GM21515 (cell line): ENCODE measurements at regions not wholly inside any gene's neighbourhood (a gene's known extent, or its start where the extent isn't known, plus 50 kb on each side); places are given as distances from the start of the nearest gene placed in this dataset.

Source experiments
- ATAC-seq: cut with Tn5 transposase; IDR thresholded peaks from one replicate; pipeline ENCODE4 v1.9.1; 2021; ENCODE audit not compliant: unreplicated experiment

DNA sequence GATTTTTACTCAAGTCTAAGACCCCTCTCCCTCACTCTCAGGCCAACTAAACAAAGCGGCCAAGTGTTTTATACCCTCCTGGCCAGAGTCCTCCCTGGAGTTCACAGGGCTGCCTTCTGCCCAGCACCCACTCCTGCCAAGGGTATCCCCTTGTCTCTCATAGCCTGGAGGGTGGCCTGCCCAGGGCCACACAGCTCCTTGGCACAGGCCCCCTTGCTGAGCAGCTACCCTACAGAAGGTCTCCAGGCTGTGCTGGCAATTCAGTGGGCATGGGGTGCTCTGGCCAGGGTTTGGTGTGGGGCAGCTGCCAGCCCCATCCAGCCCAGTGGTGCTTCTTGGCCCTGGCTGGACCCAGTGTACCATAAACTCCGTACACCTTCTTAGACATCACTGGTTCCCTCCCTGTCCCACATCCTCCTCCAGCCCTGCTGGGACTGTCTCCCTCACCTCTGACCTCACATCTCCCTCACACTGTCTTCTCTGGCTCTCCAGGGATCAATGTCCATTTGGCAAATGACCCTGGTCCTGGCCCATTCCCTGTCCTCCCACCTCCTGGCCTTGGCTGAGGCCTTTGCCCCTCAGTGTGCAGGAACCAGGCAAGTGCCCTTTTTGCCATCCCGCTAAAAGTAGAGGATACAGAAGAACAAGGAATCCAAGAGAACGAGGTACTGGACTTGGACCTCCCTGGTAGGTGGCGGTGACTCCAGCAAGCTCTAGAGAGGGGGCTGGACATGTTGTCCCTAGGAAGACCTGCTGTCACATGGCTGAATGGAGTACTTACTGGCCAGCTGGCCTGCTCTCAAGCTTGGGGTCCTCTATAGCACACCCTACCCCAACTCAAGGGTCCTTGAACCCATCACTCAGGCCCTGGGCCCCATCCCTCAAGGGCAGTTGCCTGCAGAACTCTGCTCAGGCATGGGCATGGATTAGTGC, 50.0 kb upstream of the TRPM1 start:
- no peak for ATAC-seq

DNA sequence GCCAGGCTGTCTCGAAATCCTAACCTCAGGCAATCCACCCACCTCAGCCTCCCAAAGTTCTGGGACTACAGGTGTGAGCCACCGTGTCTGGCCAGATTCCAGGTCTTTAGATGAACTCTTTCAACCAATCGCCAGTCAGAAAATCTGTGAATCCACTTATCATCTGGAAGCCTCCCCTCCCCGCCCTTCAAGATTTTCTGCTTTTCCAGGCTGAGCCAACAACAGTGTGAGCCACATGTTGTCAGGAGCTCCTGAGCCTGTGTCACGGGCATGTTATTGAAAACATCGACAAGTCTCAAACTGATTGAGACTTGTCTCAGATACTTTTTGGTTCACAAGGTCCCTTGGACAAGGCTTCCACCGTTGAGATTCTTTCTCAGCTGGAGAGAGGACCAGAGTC, 52.0 kb upstream of the TRPM1 start:
- ATAC-seq: no peak

DNA sequence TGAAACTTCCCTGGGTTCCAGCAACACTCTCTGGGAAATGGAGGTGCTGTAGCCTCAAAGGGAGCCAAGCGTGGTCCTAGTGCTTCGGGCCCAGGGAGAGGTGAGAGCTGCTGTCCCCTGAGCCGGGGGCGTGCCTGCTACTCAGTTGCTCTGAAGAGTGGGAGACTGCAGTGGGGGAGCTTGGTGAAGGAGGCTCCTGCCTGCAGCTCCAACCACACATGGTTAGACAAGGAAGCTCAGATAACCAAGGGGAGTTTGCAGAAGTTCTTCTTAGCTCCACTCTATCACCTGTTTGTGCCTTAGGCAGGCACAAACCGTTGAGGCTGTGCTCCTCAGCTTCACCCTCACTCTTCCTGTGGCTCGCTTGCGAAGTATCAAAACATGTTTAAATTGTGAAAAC, 53.6 kb upstream of the TRPM1 start:
- ATAC-seq: no peak

DNA sequence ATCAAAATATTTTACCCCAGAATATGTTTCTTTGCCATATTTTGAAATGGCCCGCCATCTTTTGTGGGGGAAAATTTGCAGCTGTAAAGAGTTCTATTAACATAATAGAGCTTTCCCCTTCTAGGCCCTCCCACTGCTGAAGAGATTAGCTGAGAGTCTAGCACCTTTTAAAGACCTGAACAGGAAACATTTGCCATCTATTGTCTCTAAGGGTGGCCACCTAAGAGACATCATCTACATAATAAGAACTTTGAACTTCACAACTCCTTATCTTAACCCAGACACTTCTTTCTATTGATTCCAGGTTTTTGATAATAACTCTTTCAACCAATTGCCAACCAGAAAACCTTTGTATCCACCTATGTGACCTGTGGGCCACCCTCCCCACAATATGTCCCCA, 54.7 kb upstream of the TRPM1 start:
- ATAC-seq: no peak

DNA sequence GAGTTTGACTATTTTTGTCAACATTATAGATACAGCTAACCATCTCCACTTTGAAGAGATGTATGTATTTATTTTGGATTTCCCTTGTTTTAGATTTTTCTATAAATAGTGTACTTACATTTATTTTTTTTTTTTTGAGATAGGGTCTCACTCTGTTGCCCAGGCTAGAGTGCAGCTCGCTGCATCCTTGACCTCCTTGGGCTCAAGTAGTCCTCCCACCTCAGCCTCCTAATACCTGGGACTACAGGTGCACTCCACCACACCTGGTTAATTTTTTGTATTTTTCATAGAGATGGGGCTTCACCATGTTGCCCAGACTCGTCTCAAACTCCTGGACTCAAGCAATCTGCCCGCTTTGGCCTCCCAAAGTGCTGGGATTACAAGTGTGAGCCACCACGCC, 55.3 kb upstream of the TRPM1 start:
- ATAC-seq: no peak

DNA sequence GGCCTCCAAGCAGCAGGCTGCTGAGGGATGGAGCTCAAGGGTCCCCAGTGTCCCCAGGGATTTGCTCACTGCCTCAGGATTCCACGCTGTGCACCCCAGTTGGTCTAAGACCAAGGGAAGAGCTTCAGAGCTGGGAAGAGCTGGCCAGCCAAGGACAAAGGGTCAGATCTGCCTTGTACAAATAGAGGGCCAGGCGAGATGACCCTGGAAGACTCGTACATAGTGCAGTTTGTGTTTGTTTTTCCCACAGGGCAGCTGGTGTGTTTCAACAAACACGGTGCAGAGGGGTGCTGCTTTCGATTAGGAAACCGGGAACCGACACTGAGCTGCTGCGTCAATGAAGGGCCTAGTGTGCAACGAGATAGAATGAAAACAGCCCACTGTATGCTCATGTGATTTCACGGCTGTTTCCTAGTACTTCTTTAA, 56.1 kb upstream of the TRPM1 start:
- ATAC-seq: no peak

DNA sequence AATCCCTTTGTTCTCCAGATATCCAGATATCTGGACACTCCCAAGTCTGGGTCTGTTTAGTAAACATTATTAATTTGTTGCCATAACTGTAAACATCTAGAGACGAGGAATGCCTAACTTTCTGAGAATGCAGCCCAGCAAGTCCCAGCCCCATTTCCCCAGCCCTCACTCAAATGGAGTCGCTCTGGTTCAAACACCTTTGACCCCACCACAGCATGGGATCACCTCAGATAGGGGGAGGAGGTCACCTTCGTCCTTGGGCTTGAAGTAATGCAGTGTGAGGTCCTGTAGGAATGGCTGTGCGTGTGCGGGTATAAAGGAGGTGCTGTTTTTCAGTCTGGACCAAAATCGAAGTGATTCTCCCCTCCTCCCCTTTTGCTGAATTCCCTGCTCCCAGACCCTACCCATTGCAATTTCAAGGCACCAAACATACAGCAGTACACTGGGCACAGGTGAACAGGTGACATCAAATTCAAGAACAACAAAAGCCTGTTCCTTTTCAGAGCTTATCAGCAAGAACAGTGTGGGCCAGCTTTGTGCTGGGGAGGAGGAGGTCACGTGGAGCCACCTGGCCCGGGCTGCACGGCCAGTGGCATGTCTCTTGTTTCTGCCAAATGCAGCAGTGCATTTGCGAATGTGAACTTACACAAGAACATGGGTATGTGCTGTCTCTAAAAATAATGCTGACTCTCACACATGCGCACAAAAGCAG, 57.5 kb upstream of the TRPM1 start:
- no peak for ATAC-seq

DNA sequence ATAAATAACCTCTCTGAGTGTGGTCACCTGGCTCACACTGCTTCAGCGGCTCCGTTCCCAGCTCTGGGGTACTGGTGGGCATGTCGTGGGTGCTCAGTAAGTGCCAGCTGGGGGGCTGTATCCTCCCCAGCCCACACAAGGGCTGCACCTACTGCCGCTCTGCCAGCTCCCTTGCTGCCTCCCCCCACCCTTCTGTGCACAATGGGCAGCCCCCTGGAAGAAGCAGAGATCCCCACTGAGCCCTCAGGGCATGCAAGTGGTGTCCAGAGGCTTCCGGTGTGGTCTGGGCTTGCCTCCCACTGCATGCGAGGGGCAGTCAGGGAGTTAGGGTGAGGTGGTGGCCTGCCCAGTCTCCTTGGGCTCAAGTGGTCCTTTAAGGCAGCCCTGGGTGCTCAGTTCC, 58.3 kb upstream of the TRPM1 start:
- no peak for ATAC-seq

DNA sequence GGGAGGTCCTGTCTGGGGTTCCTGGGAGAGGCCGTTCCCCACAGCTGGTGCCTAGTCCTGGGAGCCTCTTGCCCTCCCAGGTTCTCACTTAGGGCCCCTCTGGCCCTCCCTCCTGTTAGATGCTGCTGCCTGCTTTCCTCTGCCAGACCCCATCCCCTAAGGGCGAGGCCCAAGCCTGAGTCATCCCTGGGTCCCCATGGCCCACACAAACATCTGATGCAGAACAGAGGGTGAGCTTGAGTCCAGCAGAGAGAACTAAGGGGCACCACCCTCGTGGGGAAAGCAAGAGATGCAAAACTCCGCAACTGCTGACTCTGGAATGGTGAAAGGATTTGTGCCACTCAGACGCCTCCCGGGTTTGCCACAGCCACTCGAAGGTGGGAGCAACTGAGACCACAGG, 58.8 kb upstream of the TRPM1 start:
- no peak for ATAC-seq

DNA sequence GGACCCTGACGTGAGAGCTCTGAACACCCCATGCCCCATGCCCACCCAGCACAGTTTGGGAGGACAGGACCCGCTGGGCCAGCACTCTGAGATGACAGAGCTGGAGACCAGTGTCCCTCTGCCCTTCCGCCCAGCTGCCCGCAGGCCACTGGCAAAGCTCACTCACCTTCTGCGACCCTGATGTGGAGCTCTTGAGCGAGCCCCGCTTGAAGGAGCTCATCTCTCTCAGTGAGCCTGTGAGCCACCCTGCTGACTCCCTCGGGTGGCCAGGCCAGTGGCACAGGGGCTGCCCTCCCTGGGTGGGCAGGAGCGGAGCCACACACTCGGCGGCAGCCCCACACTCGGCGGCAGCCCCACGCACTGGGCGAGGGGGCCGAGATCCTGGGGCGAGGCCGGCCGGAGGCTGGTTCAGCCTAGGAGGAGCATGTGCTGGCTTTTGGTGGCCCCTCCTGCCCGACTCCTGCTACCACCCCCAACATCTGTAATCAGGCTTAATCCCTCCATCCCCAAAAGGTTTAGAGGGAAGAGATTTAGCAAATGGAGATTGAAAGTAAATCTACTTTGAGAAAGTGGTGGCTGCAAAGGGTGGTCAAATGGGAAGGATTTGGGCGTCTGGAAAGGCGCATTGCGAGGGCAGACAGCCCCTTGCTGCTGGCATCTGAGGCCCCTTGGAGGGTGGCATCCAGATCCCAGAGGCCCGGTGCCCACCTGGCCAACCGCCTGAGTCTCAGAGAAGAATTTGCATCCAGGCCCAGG, 59.4 kb upstream of the TRPM1 start:
- ATAC-seq: no peak

DNA sequence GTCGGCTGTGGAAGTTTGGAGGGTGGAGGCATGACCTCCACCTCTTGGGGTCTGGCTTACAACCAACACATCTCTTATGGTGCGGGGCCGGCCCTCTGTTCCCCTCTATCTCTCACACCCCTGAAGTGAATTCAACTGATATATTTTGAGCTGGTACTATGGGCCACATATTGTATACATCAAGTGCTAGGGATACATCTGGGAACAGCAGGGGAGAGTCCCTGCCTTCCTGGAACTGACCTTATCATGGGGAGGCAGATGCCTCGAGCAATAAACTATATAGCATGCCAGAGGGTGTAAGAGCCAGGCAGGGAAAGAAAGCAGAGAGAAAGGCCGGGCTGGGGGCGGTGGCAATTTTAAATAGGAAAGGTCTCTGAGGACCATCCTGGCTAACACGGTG, 60.4 kb upstream of the TRPM1 start:
- ATAC-seq: no peak

DNA sequence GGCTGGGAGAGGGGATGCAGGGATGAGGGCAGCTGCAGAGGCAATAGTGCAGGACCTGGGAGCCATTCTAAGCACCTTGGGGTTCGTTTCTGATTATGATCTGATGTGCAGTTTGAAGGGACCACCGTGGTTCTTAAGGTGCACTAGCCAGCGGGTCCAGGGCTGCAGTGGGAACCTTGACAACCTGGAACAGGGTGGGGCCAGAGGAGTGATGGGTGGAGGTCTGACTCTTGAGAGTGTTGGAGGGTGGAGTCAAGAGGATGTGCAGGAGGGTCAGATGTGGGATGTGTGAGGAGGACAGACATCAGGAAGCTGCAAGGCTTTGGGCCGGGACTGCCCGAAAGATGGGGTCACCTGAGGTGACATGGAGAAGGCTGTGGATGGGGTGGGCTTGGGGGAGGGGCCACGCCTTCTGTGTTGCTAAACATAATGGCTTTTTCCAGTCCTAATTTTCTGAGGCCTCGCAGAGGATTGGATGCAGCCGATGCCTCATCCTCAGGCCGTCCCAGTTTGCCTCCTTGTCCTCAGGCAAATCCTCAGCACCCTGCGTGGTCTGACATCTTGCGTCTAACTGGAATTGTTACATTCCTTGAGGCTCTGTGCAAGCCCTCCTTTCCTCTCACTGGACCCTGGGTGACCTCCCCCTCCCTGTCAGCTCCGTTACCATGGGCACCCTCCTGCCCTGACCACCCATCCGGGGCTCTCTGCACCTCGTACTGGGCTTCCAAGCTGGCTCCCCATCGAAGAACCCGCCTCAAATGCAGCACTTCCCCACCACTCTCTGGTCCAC, 61.4 kb upstream of the TRPM1 start:
- ATAC-seq: no peak

DNA sequence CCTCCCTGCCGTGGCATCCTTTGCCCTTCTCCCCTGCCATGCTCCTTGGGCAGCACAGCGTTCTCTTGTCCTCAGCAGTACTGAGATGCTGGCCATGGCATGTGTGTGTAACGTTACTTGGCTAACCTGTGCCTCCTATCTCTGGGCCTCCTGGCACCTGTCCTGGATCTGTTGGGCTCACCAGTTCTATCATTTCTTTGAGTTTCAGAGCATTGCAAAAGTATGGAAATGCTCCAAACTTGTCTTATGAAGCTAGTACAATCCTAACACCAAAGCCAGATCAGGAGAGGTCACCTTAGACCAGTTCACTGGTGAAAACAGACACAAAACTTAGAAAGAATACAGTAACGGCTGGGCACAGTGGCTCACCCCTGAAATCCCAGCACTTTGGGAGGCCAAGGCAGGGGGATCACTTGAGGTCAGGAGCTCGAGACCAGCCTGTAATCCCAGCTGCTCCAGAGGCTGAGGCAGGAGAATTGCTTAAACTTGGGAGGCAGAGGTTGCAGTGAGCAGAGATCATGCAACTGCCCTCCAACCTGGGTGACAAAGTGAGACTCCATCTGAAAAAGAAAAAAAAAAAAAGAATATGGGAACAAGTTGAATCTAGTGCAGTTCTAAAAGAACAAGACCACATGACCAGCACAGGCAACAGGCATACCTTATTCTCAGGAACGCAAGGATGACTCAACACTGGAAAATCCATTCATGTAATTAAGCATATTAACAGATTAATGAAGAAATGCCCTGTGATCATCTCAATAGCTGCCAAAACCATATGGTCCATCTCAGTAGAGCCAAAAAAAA, 62.4 kb upstream of the TRPM1 start:
- no peak for ATAC-seq

DNA sequence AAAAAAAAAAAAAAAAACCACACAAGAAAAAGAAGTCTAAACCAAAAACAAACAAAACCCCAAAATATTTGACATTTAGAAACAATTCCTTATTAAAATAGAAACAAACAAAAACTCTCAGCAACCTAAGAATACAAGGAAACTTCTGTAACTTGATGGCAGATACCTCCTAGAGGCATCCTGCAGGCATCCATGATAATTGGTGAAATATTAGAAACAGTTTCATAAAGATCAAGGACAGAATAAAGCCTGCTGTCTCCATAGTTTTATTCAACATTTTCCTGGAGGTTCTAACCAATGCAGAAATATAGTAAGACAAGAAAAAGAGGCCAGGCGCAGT, 63.0 kb upstream of the TRPM1 start:
- ATAC-seq: no peak

DNA sequence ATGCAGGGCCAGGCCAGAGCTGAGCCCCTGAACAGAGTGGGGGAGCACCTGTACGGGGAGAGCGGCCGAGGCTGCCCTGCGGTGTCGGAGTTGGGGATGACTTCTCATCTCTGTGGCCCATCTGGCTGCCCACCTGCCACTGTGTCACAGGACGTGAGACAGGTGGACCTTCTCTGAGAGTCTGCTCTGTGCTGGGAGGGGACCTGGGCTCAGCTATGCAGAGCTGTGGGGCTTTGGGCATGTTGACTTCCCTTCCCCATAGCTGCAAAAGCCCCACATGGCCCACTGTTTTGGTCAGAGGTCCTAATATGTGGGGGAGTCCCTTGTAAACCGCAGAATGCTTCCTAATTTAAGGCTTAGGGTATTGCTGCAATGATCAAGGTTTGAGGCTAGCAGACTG, 68.0 kb upstream of the TRPM1 start:
- ATAC-seq: no peak

DNA sequence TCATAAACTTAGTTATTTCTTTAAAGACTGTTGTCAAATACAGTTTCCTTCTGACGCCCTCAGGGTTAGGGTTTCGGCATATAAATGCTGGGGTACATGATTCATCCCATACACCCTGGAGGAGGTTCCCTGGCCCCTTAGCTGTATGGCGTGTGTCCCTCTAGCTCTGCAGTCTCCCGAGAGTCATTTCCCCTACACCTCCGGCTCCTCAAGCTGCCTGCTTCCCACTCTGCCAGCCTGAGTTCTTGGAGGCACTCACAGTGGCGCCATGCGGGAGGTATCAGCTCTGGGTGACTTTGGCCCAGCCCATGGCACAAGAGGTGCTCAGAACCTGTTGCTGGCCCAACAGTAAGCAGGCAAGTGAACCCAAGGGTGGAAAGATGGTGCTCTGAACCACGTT, 70.2 kb upstream of the TRPM1 start:
- ATAC-seq: no peak

DNA sequence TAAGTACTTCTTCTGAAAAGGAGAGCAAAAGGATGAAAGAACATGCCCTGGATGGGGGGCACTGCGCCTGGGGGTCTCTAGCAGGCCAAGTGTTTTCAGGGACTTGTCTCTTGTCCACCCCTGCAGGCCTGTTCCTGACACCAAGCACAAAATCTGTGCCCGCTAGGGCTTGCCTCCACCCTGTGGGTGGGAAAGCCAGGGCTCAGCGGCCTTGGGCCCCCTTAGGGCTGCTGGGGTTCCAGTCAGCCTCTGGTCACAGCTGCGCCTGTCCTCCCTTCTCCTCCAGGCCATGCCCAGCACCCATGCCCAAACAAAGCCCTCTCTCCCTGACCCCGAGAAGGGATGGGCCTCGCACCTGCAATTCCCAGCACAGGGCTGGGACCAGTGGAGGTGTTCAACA, 71.1 kb upstream of the TRPM1 start:
- no peak for ATAC-seq

DNA sequence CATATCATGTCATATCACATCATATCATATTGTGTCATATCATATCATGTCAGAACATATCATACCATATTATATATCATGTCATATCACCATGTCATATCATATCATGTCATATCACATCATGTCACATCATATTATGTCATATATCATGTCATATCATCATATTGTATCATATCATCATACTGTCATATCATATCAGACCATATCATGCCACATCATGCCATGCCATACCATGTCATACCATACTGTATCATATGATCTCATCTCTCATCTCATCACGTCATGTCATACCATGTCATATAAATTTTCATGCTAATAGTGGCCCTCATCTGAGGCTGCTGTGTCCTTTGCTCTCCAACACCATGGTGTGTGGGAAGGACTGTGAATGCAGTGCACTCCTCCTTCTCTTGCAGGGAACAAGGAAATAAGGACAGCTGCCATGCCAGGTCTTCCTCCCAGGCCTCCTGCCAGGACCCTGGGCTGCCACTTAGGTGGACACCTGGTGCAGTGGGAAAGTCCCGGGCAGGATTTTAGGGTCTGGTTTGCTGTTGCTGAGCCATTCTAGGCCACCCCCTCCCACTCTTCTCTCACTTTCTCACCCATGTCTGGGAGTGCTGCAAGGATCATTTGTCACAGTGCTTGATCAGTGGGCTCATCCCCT, 72.4 kb upstream of the TRPM1 start:
- ATAC-seq: no peak

DNA sequence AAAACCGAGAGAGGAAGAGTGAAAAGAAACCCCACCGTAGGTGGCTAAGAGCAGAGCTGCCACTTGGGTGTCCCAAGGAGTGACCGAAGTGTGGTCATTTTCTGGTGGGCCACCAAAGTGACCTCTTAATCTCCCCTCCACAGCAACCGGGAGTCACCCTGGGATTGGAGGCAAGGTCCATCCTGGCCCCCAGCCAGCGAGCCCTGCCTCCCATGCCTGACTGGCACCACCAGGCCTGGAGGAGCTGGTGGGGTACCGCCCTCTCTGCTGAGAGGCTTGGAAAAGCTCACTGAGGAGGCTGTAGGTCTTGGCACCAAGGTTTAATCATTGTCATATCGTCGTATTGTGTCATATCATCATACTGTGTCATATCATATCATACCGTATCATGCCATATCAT, 74.0 kb upstream of the TRPM1 start:
- ATAC-seq: no peak

DNA sequence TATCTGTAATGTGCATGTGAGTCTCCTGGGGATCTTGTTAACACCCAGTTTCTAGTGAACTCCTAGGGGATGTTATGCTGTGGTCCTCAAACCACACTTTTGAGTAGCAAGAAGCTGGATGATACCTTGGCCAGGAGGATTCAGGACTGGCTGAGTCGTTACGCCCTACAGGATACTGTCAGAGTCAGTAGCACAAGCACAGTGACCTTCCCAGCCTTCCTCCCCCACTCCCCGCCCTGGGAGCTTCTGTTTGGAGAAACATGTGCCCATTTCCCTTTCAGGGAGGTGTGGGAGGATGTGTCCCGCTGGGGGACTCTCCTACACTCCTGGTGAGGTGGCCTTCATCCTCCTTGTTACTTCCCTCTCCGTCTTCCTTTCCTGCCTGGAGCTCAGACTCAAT, 76.4 kb upstream of the TRPM1 start:
- ATAC-seq: no peak
